Mesothelial cell of epicardium (in vitro differentiated cells): ENCODE measurements at regions not wholly inside any gene's neighbourhood (a gene's known extent, or its start where the extent isn't known, plus 50 kb on each side); places are given as distances from the start of the nearest gene placed in this dataset.
A peak's percentile ranks its signal among the peaks of the same experiment; 100 is the strongest.

ENCODE experiments used
- DNase-seq, 2 experiments: peaks; one replicate each; pipeline ENCODE4 v3.0.0; 2021; ENCODE audit warnings: low spot score in 2 of 2; ENCODE audit not compliant: unreplicated experiment in 2 of 2
- H3K27ac Mint-ChIP-seq: 2 replicates; pipeline ENCODE4 v1.8.0; 2021; ENCODE audit warnings: mixed read lengths
- H3K27me3 Mint-ChIP-seq: 2 replicates; pipeline ENCODE4 v1.8.0; 2021; ENCODE audit warnings: low read depth, mixed read lengths
- H3K36me3 Mint-ChIP-seq: 2 replicates; pipeline ENCODE4 v1.8.0; 2021; ENCODE audit warnings: mixed read lengths
- H3K4me1 Mint-ChIP-seq: 2 replicates; pipeline ENCODE4 v1.8.0; 2021; ENCODE audit warnings: mixed read lengths
- H3K4me3 Mint-ChIP-seq: 2 replicates; pipeline ENCODE4 v1.8.0; 2021; ENCODE audit warnings: mild to moderate bottlenecking, moderate library complexity, mixed read lengths
- H3K9me3 Mint-ChIP-seq: 2 replicates; pipeline ENCODE4 v1.8.0; 2021; ENCODE audit warnings: mixed read lengths
- CTCF ChIP-seq: fragments of 200-600 bp; sonication (generic); IDR thresholded peaks from one replicate; pipeline ENCODE4 v1.5.0; 2021; ENCODE audit warnings: antibody characterized with exemption; ENCODE audit not compliant: unreplicated experiment

GRCh38 chr1:200332716-200333115 is 77.1 kb downstream of the ZNF281 start:
- Mint-ChIP-seq H3K27me3 (no peaks in the 10 kb centered on the region), H3K36me3 (no peaks in the 10 kb centered on the region), H3K4me3 (no peak overlapping the region), H3K4me1 (peaks cover 34% of the 10 kb centered on the region), H3K9me3 (no peaks in the 10 kb centered on the region), H3K27ac (no peak overlapping the region)
- TF ChIP-seq CTCF, result no peak
- no peak for DNase-seq

DNA sequence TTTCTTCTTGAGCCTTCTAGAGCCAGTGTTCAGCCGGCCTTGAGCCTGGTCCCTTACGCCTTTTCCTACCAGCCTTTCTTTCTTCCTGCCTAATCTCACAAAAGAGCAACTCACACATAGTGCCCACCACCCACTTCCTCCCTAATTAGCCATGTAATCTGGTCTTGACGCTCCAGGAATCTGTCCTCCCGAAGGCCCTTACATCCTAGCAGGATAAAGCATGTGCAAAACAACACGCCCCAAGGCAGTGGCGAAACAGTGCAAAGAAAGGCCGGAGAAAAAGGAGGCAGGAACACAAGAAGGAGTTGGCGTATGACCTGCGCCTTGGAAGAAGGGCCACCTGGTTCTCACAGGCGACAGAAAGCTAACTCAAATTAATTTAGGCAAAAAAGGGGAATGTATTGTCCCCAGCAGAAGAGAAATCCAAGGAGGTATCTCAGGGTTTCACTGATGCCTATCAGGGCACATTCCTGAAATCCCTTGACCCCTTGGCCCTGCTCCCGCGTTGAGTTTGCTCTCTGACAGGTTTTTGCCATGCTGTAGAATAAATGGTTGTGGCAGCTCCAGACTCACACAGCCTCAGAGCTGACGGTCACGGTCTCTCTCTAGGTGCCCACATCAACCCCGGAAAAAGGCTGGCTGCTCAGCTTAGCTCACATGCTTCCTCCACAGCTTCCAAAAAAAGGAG is 79.0 kb downstream of the ZNF281 start:
- H3K4me1 Mint-ChIP-seq, result peaks cover 17% of the 10 kb centered on the region
- H3K36me3 Mint-ChIP-seq, result no peaks in the 10 kb centered on the region
- no peak overlapping the region for H3K4me3 Mint-ChIP-seq
- no peaks in the 10 kb centered on the region for H3K9me3 Mint-ChIP-seq
- no peak for DNase-seq
- no peaks in the 10 kb centered on the region for H3K27me3 Mint-ChIP-seq
- H3K27ac Mint-ChIP-seq, result peak overlapping the region; percentile 28
- TF ChIP-seq CTCF, result no peak

DNA sequence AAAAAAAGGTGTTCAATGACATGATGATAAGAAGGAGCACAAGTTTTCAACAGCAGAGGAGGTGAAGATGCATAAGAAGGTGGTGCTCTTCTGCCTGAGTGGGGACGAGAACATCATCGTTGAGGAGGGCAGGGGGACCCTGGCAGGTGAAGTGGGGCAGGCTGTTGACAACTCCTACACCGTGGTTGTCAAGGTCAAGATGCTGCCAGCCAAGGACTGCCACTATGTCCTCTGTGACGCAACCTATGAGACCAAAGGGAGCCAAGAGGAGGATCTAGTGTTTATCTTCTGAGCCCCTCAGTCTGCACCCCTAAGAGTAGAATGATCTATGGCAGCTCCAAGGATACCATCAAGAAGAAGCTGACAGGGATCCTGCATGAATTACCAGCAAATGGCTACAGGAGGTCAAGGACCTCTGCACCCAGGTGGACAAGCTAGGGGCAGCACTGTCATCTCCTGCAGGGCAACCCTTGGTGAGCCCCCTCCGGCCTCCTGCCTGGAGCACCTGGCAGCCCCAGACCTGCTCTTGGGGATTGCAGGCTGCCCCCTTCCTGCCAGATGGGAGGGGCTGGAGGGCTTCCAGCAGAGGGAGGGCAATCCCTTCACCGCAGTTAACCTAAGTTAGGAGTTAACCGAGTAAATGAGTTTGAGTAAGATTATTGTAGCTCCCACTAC is 80.5 kb downstream of the ZNF281 start:
- H3K36me3 Mint-ChIP-seq, result no peaks in the 10 kb centered on the region

DNA sequence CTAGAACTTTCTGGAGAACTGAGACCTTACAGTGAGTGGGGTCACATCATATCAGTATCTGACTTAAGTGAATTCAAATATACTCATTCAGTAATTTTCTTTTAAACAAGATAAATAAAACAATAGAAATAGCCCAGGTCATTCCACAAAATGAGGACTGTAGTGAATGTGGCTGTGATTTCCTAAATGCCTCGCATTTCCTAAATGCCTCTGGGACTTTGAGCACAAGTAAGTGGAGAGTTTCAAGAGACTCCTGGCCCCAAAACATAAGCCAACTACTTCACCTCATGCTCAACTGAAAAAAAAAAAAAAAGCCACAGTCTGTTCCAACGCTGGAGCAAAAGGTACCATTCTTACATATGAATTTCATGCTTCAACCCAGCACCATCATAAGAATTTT is 81.5 kb downstream of the ZNF281 start:
- no peak overlapping the region for H3K27ac Mint-ChIP-seq

More for the DNA sequence above, 80.5 kb downstream of the ZNF281 start:
- H3K27ac Mint-ChIP-seq, result no peak overlapping the region
- peaks cover 16% of the 10 kb centered on the region for H3K4me1 Mint-ChIP-seq
- H3K27me3 Mint-ChIP-seq, result no peaks in the 10 kb centered on the region
- DNase-seq, result no peak
- H3K4me3 Mint-ChIP-seq, result no peak overlapping the region
- H3K9me3 Mint-ChIP-seq, result peaks cover under 1% of the 10 kb centered on the region
- TF ChIP-seq CTCF, result no peak

DNA sequence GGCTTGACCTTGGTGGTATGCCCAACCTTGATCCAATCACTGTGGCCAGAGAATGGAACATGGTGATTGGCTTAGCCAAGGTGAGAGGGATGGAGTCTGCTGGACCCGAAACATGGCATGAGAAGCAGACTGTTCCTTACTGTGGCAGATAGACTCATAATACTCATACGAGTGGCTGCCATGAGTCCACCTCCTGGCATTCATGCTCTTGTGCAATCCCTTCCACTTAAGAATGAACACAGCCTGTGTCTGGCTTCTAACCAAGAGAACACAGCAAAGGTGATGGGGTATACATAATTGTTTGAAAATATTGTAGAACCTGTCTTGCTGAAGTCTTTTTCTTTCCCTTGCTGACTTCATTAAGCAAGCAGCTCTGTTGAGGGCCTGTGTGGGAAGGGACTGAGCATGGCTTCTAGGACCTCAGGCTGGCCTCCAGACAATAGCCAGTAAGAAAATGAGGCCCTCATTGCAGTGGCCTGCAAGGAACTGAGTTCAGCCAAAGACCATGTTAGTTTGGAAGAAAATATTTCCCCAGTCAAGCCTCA is 85.9 kb downstream of the ZNF281 start:
- DNase-seq, result no peak
- H3K4me3 Mint-ChIP-seq, result no peak overlapping the region
- H3K9me3 Mint-ChIP-seq, result peaks cover 4% of the 10 kb centered on the region
- H3K27me3 Mint-ChIP-seq, result no peaks in the 10 kb centered on the region
- no peaks in the 10 kb centered on the region for H3K36me3 Mint-ChIP-seq
- H3K27ac Mint-ChIP-seq, result no peak overlapping the region
- no peak for TF ChIP-seq CTCF
- H3K4me1 Mint-ChIP-seq, result peaks cover 2% of the 10 kb centered on the region

More for the DNA sequence above, 81.5 kb downstream of the ZNF281 start:
- H3K27me3 Mint-ChIP-seq, result no peaks in the 10 kb centered on the region
- H3K4me1 Mint-ChIP-seq, result peaks cover 16% of the 10 kb centered on the region
- H3K4me3 Mint-ChIP-seq, result no peak overlapping the region
- H3K36me3 Mint-ChIP-seq, result no peaks in the 10 kb centered on the region
- peaks cover 4% of the 10 kb centered on the region for H3K9me3 Mint-ChIP-seq
- no peak for DNase-seq
- TF ChIP-seq CTCF, result no peak
